Fibroblast of gingiva (primary cell): ENCODE measurements at regions not wholly inside any gene's neighbourhood (a gene's known extent, or its start where the extent isn't known, plus 50 kb on each side); places are given as distances from the start of the nearest gene placed in this dataset.

Experiments
- DNase-seq: peaks from one replicate; pipeline ENCODE4 v3.0.0-alpha.2; 2011; ENCODE audit warnings: low read depth

DNA sequence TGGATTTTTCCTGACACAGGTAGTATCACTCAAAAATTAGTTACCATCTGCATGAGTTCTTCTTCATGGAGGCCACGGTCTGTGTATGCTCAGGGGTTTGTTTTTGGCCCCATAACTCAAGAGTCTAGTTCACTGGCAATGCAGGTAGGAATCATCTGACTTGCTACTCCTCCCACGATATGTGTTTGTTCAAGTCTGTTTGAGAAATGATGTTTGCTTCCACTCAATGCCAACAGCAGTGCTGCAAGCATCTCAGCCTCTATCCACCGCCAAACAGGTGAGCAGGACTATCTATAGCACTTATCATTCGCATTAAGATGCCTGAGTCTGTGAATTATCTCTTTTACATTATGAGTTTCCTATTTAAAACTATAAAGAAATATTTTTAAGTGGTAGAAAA lies 264.8 kb upstream of the PTGER4 start:
- no peak for DNase-seq

DNA sequence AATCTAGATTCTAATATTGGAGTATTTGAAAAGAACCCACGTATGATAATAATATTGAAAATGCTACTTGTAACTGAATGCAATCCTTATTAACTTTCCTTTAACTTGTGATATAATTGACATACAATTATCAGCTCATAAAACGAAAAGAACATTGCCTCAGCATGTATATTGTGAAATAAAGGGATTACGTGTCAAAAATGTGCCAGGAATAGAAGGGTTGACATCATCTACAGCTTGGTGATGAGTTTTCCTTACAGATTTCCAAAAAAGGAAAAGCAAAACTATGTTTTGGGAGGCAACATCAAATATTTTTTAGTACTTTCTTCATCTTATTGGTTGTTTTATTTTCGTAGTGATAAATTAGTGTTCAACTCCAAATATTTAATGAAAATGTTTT lies 266.0 kb upstream of the PTGER4 start:
- peak; percentile 28 for DNase-seq

DNA sequence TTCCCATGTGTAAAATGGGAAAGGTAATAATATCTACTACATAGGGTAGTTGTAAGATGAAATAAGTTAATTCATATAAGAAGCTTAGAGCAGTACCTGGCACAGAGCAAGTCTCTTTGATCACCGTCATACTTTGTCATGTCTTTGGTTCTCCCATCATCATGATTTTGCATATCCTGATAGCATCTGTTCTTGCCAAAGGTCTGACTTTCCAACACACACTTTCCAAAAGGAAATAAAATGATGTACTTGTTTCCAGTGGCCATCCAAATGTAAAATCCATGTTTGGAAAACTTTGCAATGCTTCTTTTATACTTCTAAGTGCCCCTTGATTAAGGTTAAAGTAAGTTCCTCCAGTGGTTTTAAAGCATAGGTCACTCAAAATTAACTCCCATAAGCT lies 266.9 kb upstream of the PTGER4 start:
- DNase-seq = no peak

DNA sequence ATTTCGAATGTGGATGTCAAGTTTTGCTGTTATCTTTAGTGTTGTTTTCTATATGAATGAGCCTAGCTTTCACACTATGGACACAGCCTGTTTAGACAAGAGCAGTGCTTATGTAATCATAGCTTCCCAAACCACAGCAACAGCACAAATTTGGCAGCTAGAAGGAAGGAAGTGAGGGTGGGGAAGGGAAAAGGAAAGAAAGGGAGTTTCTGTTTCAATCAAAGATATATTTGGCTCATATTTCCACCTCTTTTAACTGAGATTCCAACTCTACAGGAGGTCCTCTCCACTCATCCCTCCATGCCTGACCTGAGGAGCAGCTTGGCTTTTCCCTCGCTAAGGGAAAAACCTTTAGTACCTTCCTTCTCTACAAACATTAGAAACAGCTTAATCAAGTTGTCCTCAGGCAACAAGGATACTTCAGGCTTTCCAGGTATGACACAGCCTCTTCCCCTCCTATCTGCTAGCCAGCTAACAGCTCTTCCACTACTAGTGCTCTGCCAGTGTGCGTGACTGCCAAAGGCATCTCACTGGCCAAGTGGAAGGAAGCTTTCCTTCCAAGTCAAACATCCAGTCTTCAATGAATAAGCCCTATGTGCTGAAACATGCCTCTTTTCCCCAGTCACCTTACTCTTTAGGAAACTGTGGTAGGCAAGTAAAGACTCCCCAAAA lies 268.6 kb upstream of the PTGER4 start:
- DNase-seq = no peak

DNA sequence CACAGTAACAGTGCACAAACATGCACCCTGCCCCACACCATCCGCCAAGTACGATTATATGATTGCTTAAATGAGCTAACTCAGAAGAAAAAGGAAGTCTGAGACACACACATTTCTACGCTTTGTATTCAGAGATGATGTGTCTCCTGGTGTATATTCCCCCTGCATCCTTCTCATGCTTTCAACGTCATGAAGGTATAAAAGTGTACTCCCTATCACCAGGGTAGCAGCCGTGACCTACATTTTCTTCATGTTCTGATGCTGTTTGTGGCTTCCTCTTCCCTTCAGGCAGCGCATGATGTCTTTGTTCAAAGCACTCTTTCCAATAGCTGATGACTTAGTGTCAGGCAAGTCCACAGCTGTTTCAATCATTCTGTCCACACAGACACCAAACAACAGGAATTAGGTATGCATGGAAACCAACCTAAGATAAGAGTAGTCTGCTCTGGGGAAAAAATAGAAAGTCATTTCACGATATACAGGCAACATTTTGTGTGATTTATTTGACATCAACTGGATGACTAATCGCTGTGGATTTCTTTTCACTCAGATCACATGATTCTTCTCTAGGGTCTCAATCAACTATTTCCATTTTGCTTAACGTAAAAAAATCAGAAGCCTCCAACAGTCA lies 269.4 kb upstream of the PTGER4 start:
- DNase-seq = no peak

DNA sequence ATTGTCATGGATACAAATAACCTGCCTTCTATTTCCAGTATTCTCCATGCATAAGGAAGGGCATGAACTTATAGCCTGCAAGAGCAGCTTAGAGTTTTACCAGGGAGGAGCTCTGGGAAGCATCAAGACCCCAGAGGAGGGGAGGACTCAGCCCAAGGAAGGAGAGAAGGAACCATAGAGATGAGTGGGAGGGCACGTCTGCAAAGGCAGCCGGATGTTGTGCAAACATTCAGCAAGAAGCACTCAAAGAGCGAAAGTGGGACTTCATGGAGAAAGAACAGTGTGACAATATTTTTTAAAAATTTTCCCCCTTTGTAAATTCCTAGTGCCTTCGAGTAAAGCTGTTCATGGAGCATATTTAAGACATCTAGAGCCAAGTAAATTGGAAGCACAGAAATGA lies 270.1 kb upstream of the PTGER4 start:
- DNase-seq = no peak

DNA sequence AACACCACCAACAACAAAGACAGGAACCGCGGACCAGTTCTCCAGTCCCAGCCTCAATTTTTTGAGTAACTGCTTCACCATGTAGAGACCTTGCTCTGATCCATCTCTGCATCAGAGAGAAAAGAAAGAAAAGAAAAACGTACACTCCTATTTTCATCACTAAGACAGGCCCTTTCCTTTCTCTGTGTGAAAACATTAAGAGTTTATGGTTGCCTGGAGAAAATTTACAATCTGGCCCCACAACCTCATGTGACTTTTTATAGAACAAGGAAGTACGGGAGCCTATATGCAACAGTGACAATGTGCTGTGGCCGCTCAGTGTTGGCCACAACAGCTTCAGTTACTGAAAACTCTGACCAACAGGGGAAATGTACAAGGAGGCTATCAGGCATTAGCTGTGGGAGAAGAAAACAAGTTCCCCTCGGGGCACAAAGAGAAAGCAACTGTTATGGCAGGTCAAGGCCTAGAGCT lies 272.9 kb upstream of the PTGER4 start:
- no peak for DNase-seq

DNA sequence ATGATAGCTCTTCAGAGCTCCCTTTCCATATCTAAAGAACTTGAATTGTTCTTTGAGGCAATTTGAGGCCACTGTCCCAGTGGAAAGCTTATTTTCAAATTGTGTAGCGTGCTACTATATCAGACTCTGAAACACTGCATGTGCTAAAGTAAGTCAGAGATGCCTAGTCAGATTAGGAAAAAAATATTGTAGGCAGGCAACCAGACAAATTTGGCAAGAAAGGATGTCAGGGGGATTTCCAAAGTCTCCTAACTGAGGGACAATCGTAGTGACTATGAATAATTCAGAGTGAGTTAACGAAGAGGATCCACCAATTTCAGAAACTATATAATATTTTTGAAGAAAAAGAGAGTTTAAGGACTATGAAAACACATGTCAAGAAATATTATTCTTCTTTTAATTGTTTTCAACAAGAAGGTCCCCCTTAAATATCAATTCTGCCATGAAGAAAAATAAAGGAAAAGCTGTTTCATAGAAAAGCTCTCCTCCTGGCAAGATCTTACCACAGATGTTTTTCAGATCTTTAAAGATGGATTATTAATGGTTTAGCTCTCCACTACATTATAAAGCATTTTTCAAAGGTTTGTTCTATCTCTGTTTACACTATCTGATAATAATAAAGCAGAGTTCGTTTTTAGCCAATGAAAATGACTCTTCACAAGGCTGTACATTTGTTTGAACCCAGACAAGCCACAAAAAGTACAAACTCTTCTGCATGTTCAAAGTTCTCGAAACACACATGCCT lies 273.5 kb upstream of the PTGER4 start:
- no peak for DNase-seq

DNA sequence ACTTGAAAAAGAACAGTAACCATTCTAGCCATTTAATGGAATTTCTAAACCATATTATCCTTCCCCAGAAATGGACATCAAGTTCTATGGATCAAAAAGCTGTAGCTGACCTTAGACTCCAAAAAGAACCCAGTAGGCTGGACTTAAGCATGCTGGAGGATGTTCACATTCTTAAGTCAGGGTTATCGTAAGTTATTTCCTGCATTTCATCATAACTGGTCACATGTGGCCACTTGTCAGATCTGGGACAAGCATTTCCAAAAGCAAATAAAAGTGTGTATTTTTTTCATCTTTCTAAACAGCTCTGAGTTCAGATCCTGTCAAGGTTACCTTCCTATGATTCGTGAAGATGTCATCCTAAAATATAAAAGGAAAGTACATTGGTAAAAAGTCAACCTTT lies 274.5 kb upstream of the PTGER4 start:
- peak; percentile 38 for DNase-seq

DNA sequence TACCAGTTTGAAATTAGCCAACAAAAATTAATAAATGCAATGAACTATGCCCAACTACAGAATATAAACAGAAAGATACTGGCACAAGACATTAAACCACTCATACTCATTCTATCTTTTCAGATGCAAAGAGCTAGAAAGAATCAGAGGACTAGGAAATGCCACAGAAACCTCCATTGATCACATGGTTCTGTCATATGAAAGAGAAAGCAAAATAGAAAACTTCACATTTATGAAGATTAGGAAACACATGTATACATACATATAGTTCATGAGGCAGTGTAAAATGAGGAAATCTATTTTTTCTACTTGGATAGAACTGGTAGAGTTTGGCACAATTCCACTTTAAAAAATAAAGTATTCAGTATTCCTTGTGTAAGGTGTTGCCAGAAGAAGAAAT lies 275.1 kb upstream of the PTGER4 start:
- no peak for DNase-seq

DNA sequence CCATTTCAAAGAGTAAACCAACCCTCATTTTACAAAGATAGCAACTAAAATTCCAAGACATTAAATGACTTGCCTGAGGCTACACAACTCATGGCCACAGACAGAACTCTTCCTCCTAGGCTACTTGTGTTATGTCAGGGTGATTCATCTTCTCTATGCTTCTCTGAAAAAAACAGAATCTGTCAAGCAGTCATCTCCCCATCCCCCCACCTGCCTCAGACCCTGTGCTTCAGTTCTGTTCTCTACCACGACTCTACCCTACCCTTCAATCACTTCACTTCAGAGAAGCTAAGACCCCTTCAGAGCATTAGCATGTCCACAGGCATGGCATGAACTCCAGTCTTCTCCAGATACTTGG lies 277.7 kb upstream of the PTGER4 start:
- no peak for DNase-seq

DNA sequence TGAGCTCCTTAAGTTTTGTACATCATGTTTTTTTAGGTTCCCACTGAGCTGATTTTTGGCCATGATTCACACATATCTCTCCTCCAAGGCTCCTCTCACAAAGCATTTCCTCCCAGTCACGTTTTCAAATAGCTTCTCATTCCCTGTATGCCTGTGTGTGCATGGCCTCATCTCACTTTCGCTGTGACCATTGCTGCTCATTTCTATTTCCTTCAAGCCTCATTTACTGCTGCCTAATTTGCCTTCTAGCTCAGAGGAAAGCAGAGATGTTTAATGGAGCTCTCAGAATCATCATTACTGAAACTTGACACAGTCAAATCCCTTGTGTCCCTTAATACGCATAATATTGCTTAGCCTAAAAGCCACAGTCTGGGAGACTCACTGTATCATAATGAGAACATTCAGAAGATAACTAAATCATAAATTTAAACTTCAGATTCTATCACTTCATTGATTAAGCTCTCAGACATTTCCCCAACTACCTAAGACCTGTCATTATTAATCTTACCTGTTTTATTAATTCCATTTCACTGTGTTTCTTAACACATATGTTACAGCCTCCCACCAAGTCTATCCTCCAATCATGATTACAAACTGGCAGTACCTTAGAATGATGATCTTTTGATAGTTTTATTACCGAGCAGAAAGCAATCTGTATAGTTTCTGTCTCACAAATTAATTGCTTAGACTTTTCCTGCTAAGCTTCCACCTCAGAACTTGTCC lies 278.3 kb upstream of the PTGER4 start:
- DNase-seq = no peak

DNA sequence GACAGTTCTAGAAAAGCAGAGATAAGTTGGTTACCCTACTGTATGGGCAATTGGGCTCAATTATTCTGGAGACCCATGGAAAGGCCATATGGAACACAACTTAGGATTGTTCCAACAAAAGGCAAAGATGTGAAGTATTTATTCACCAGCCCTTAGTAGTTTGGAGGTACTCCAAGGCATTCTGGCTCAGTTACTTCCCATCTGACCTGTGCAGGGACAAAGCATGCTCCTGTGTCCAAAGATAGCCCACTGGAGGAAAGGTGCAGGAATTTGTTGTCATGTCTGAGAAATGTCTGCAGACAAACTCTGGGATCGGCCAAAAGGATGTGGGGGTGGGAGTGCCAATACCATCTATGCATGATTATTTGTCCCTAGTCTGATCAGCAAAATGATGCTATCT lies 279.5 kb upstream of the PTGER4 start:
- no peak for DNase-seq

DNA sequence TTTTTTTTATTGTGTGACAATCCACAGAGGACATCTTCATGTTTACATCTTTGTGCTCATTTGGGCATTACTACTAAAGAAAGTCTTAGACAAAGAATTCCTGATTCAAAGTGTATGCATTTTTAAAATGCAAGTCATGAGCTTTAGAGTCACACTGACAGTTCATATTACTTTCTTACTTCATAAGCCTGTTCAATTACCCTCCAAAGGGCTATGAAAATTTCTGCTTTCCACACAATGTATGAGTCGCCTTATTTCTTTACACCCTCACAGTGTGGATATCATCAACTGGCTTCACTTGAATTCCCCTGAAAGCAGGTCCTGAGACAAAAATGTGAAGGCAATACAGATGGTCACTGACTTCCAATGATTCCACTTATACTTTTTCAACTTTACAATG lies 280.4 kb upstream of the PTGER4 start:
- DNase-seq = peak; percentile 78

DNA sequence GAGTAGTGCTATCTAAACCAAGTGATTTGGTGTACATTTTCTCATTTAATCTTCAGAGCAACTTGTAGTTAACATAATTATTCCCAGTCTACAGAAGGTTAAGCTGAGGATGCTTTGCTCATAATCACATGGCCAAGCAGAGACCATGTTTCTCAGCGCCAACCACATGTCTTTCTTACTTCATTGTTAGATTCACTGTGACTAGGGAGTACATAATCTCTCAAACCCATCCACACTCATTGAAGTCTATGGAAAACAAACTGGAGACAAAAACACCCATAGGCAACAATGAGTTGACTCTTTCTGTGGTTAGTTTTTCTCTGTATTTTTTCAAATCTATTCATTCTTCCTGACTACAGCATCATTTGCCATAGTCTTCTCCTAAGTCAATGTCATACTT lies 281.7 kb upstream of the PTGER4 start:
- DNase-seq = no peak

DNA sequence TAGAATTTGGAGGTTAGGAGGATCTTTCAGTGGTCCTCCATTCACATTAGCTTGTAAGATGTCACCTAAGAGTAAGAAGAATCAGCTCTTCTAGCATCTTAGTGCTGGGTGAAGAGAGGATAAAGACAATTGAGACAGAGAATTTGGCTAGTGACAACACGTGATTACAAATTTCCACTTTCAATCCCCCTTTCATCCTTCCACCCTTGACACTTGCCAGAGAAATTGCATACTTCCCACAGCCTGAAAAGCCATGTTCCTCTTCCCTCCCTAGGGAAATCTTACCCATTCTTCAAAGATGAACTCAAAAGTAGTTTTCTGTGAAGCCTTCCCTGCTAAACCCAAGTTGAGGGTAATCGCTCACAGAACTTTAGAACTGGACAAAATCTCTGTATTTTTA lies 282.6 kb upstream of the PTGER4 start:
- DNase-seq = no peak

DNA sequence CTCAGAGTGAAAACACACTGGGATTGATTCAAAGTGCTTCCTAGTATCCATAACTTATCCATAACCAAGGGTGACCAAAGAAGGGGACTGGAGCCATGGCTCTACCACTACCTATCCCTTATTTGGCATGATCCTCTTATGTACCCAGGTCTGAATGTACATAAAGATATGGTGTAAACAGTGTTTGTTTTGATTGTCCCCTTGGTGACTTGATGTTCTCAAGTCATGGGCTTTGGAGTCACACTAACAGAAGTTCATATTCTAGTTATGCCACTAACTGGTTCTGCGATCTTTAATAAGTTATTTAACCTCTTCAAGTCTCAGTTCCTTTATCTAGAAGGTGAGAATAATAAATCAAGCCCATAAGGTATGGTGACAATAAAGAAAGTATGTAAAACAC lies 283.4 kb upstream of the PTGER4 start:
- DNase-seq = no peak

DNA sequence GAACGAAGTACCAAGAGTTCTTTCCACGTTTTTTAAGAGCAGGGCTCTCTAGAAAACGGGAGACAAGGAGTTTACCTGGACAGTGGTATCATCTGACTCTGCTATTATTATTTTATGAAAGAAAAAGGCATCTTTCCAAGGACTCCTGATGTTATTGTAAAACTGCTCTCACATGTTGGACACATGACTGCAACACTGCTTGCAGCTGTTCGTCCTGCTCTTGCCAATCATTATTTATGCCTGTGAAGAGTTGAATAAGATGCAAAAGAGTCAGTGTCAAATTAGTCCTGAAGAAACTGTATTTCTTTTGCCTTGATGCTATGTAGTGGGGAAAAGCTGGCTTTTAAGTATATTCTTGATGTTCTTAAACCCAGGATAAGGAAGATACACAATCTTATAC lies 284.5 kb upstream of the PTGER4 start:
- no peak for DNase-seq

DNA sequence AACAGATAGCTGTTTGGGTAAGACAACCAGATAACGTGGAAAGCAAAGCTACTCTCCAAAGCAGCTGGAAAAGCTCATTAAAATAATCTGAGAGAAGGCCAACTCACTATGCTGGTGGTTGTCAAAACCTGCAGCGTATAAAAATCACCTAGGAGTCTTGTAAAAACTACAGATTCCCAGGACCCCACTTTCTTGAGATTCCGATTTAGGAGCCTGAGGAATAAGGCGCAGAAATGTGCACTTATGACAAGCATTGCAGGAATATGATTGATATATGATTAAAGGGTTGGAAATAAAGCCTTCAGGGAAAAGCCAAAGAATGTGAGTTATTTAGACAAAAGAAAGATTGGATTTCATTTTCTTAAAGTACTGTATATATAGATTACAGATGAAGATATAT lies 285.0 kb upstream of the PTGER4 start:
- no peak for DNase-seq

DNA sequence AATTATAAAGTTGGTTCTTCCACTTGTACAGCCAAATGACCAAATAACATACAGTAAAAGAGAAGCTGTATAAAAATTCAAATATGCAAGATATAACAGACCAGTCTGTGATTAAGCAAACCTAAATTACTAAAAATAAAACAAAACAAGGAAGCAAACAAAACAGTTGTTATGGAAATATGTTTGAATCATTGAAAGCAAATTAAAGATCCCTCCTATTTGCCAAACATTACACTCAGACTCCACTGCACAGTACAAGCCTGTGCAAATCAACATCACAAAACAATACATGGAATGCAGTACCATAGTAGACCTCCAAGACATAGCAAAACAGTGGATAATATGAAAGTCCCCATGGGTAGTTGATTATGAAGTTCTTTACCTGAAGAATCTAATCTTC lies 288.1 kb upstream of the PTGER4 start:
- peak; percentile 17 for DNase-seq

DNA sequence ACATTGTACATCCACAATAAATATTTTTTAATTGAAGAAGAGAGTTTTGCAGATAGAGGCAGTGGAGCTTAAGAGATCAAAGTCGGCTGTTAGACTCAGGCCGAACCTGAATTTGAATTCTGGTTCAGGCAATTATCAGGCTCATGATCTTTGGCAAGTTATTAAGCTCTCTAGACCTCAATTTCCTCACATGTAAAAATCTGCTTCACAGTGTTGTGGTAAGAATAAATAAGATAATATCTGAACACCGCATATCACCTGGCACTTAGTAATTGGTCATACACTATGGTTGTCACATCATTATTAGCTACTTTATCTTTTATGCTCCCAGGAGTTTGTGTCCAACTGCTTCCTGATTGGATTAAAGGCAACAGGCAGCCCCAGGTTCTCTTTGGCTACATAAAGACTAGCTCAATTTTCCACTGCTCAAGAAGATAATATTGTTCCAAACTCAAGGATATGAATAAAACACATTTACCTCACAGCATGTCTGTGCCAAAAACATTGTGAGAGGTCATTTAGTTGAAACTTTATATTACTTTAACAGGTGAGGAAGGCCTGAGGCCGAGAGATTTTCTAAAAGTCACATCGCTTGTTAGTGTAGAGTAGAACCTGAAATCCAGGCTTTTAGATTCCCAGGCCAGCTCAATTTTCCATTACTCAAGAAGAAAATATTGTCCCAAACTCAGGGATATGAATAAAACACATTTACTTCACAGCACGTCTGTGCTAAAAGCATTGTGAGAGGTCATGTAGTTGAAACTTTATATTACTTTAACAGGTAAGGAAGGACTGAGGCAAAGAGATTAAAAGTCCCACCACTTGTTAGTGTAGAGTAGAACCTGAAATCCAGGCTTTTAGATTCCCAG lies 289.2 kb upstream of the PTGER4 start:
- DNase-seq = no peak

DNA sequence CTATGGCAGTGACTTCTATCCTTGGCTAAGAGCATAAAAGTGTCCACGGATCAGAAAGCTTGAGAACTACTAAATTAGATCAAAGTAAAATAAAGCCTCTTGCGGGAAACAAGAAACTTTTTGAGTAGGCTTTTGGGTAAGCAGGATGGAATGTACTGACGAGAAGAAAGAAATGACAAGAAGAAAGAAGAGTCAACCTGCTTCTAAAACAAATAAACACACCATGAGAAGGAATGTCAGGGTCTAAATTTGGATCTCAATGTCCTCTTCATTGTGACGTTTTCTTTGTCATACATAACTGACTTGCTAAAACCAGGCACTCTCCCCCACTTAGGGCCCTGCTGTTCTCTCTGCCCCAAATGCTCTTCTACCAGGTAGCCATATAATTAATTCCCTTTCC lies 290.1 kb upstream of the PTGER4 start:
- DNase-seq = peak; percentile 28
